MM.1S (cell line): ENCODE measurements at regions not wholly inside any gene's neighbourhood (a gene's known extent, or its start where the extent isn't known, plus 50 kb on each side); places are given as distances from the start of the nearest gene placed in this dataset.

ENCODE experiments used
- EZH2phosphoT487 ChIP-seq: fragments of 300-600 bp; sonication (generic); IDR thresholded peaks from 2 replicates; pipeline ENCODE4 v1.6.1; 2018; ENCODE audit warnings: antibody characterized with exemption, low read length
- TF ChIP-seq, protein P1 (sequence below): fragments of 300-600 bp; sonication (generic); IDR thresholded peaks from 2 replicates; pipeline ENCODE4 v1.5.1; 2016; ENCODE audit warnings: antibody characterized with exemption, low read length, mixed read lengths

- TF ChIP-seq, protein P1, sequence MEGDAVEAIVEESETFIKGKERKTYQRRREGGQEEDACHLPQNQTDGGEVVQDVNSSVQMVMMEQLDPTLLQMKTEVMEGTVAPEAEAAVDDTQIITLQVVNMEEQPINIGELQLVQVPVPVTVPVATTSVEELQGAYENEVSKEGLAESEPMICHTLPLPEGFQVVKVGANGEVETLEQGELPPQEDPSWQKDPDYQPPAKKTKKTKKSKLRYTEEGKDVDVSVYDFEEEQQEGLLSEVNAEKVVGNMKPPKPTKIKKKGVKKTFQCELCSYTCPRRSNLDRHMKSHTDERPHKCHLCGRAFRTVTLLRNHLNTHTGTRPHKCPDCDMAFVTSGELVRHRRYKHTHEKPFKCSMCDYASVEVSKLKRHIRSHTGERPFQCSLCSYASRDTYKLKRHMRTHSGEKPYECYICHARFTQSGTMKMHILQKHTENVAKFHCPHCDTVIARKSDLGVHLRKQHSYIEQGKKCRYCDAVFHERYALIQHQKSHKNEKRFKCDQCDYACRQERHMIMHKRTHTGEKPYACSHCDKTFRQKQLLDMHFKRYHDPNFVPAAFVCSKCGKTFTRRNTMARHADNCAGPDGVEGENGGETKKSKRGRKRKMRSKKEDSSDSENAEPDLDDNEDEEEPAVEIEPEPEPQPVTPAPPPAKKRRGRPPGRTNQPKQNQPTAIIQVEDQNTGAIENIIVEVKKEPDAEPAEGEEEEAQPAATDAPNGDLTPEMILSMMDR = no peak
- no peak for TF ChIP-seq EZH2phosphoT487
Measured at GRCh38 chr5:8749556-8749955, 796.3 kb downstream of the SEMA5A start.
